A673 (cell line): ENCODE measurements at regions not wholly inside any gene's neighbourhood (a gene's known extent, or its start where the extent isn't known, plus 50 kb on each side); places are given as distances from the start of the nearest gene placed in this dataset.

Experiments
- CTCF ChIP-seq: fragments of 300-800, 200-600 bp; sonication (generic); conservative IDR thresholded peaks from 2 replicates; pipeline ENCODE4 v1.5.1; 2017; ENCODE audit warnings: low read depth, mild to moderate bottlenecking, antibody characterized with exemption, low read length, moderate library complexity, mixed read lengths
- EZH2 ChIP-seq: fragments of 200-600 bp; sonication (generic); IDR thresholded peaks from 2 replicates; pipeline ENCODE4 v1.6.1; 2017; ENCODE audit warnings: borderline replicate concordance, low read depth, mild to moderate bottlenecking, mixed read lengths, antibody characterized with exemption, low read length; ENCODE audit not compliant: poor library complexity, severe bottlenecking

- TF ChIP-seq EZH2 (no peak), CTCF (no peak)
Measured at GRCh38 chr11:92505689-92506088, 281.1 kb downstream of the FAT3 start.
